ENCODE measurements at regions not wholly inside any gene's neighbourhood (a gene's known extent, or its start where the extent isn't known, plus 50 kb on each side); places are given as distances from the start of the nearest gene placed in this dataset.
A peak's percentile ranks its signal among the peaks of the same experiment; 100 is the strongest.

DNA sequence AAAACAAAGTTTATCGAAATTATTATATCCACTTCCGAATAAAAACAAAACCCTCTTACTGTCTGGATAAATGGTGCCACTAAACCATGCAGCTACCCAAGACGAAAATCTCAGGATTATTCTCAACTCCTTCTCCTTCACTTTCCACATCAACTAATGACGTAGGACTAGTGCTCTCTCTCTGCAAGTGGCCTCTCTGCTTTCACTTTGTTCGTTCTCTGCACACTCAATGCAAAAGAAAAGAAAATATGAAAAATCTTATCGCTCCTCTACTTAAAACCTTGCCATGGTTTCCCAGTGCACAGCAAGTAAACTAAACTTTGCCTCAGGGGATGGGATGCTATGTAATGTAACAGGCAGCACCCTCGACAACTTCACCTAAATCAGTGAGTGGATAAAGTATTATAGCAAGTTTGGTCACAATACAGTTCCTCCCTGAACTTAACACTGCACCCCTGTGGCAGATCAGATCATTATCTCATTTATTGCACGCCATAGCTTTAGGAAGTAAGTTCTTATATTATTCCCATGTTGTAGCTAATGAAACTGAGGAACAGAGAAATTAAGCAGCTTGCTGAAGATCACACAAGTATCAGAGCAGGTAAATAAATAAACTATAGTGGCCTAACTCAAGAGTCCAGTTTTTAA, 262.7 kb upstream of the GADL1 start:
- no peaks in the 10 kb centered on the region for H3K36me3 ChIP-seq (ENCODE audit: control insufficient read depth in 2 of 2, insufficient read depth in 2 of 2, low read length in 1 of 2)
- H3K27me3 ChIP-seq (ENCODE audit: control insufficient read depth in 2 of 2, insufficient read depth in 1 of 2, low read length in 1 of 2) = no peaks in the 10 kb centered on the region
- H3K4me3 ChIP-seq (ENCODE audit: low read length in 2 of 2) = no peak overlapping the region
- peaks cover 0 to 2% of the 10 kb centered on the region in 2 donors for H3K4me1 ChIP-seq (ENCODE audit: control insufficient read depth in 2 of 2, insufficient read depth in 2 of 2, low read length in 2 of 2)
- H3K27ac ChIP-seq (ENCODE audit: low read depth in 1 of 2, low read length in 1 of 2) = no peak overlapping the region
- WGBS = 75% methylated on average over 8 of the region's 8 CpGs
- H3K9me3 ChIP-seq (ENCODE audit: control insufficient read depth in 2 of 2, insufficient read depth in 1 of 2, low read length in 1 of 2) = peaks cover 0 to under 1% of the 10 kb centered on the region in 2 donors
- no peak for DNase-seq (ENCODE audit: low read depth in 6 of 9, low spot score in 9 of 9)

- H3K27me3 ChIP-seq (ENCODE audit: control insufficient read depth in 2 of 2, insufficient read depth in 1 of 2, low read length in 1 of 2) = no peaks in the 10 kb centered on the region
- WGBS = 95% methylated on average over 3 of the region's 3 CpGs
- H3K36me3 ChIP-seq (ENCODE audit: control insufficient read depth in 2 of 2, insufficient read depth in 2 of 2, low read length in 1 of 2) = no peaks in the 10 kb centered on the region
- H3K4me3 ChIP-seq (ENCODE audit: low read length in 2 of 2) = no peak overlapping the region
- H3K9me3 ChIP-seq (ENCODE audit: control insufficient read depth in 2 of 2, insufficient read depth in 1 of 2, low read length in 1 of 2) = no peaks in the 10 kb centered on the region
- no peak overlapping the region for H3K27ac ChIP-seq (ENCODE audit: low read depth in 1 of 2, low read length in 1 of 2)
- H3K4me1 ChIP-seq (ENCODE audit: control insufficient read depth in 2 of 2, insufficient read depth in 2 of 2, low read length in 2 of 2) = peaks cover 0 to 2% of the 10 kb centered on the region in 2 donors
- no peak for DNase-seq (ENCODE audit: low read depth in 6 of 9, low spot score in 9 of 9)
Measured at GRCh38 chr3:31157893-31158620, 263.6 kb upstream of the GADL1 start.

DNA sequence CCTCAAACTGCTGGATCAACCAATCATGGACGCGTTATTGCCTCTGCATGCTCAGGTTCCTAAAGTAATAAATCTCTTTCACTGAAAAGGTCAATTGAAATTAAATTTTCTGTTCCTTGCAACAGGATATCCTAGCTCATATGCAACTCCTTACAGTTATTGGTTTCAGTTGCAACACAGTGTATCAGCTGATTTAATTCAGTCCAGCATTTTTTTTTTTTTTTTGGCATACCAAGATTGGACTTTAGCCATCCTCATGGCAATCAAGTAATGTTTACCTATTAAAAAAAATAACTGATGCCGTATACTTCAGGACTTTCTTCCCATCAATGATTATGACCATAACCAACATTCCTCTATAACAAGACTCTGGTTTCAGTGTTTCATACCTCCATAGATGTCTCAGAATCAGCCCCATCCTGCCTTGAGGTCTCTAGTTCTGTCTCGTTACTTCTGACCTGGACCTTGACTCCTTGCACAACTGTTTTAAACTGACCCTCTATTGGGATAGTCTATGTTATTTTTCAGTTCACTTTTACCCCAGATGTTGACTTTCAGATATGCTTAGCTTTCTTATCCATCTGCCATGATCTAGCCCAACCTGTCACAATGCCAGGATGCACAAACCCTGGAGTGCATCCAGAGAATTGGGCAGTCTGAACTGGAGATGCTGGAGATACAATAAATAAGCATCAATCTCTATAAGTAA, 265.0 kb upstream of the GADL1 start:
- DNase-seq (ENCODE audit: low read depth in 6 of 9, low spot score in 9 of 9) = no peak
- WGBS = 96% methylated on average over 4 of the region's 4 CpGs
- Histone ChIP-seq H3K4me1 (ENCODE audit: control insufficient read depth in 2 of 2, insufficient read depth in 2 of 2, low read length in 2 of 2) (peaks cover 0 to 2% of the 10 kb centered on the region in 2 donors), H3K9me3 (ENCODE audit: control insufficient read depth in 2 of 2, insufficient read depth in 1 of 2, low read length in 1 of 2) (no peaks in the 10 kb centered on the region), H3K4me3 (ENCODE audit: low read length in 2 of 2) (no peak overlapping the region), H3K36me3 (ENCODE audit: control insufficient read depth in 2 of 2, insufficient read depth in 2 of 2, low read length in 1 of 2) (no peaks in the 10 kb centered on the region), H3K27ac (ENCODE audit: low read depth in 1 of 2, low read length in 1 of 2) (no peak overlapping the region), H3K27me3 (ENCODE audit: control insufficient read depth in 2 of 2, insufficient read depth in 1 of 2, low read length in 1 of 2) (no peaks in the 10 kb centered on the region)

GRCh38 chr3:31161889-31162288, 267.4 kb upstream of the GADL1 start:
- Histone ChIP-seq H3K4me1 (ENCODE audit: control insufficient read depth in 2 of 2, insufficient read depth in 2 of 2, low read length in 2 of 2) (peaks cover 0 to 2% of the 10 kb centered on the region in 2 donors), H3K4me3 (ENCODE audit: low read length in 2 of 2) (no peak overlapping the region), H3K27me3 (ENCODE audit: control insufficient read depth in 2 of 2, insufficient read depth in 1 of 2, low read length in 1 of 2) (no peaks in the 10 kb centered on the region), H3K27ac (ENCODE audit: low read depth in 1 of 2, low read length in 1 of 2) (no peak overlapping the region), H3K9me3 (ENCODE audit: control insufficient read depth in 2 of 2, insufficient read depth in 1 of 2, low read length in 1 of 2) (no peaks in the 10 kb centered on the region), H3K36me3 (ENCODE audit: control insufficient read depth in 2 of 2, insufficient read depth in 2 of 2, low read length in 1 of 2) (no peaks in the 10 kb centered on the region)
- DNase-seq (ENCODE audit: low read depth in 6 of 9, low spot score in 9 of 9) = no peak

- DNase-seq (ENCODE audit: low read depth in 6 of 9, low spot score in 9 of 9) = no peak
- Histone ChIP-seq H3K36me3 (ENCODE audit: control insufficient read depth in 2 of 2, insufficient read depth in 2 of 2, low read length in 1 of 2) (no peaks in the 10 kb centered on the region), H3K27ac (ENCODE audit: low read depth in 1 of 2, low read length in 1 of 2) (no peak overlapping the region), H3K9me3 (ENCODE audit: control insufficient read depth in 2 of 2, insufficient read depth in 1 of 2, low read length in 1 of 2) (no peaks in the 10 kb centered on the region), H3K4me3 (ENCODE audit: low read length in 2 of 2) (no peak overlapping the region), H3K4me1 (ENCODE audit: control insufficient read depth in 2 of 2, insufficient read depth in 2 of 2, low read length in 2 of 2) (no peaks in the 10 kb centered on the region), H3K27me3 (ENCODE audit: control insufficient read depth in 2 of 2, insufficient read depth in 1 of 2, low read length in 1 of 2) (no peaks in the 10 kb centered on the region)
- 95% methylated on average over 2 of the region's 2 CpGs for WGBS
Measured at GRCh38 chr3:31164381-31164780, 269.9 kb upstream of the GADL1 start.

DNA sequence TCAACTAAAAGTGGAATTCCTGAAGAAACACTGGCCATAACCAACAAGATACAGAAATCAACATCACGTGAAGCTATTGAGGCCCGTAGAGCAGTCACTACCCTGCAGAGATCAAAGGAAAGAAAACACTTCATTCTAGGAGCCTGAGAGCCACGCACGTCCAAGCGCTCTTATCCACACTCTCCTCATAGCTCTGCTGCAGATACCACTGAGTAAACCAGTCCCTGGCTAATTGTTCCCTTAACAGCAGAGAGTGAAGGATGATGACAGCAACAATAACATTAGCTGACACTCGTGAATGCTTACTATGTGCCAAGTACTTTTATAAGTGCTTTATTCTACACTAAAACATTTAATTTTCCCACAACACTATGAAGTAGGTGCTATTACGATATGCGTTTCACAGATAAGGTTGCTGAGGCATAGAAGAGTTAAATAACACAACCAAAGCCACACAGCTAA, 271.0 kb upstream of the GADL1 start:
- H3K4me1 ChIP-seq (ENCODE audit: control insufficient read depth in 2 of 2, insufficient read depth in 2 of 2, low read length in 2 of 2) = no peaks in the 10 kb centered on the region
- H3K36me3 ChIP-seq (ENCODE audit: control insufficient read depth in 2 of 2, insufficient read depth in 2 of 2, low read length in 1 of 2) = no peaks in the 10 kb centered on the region
- H3K4me3 ChIP-seq (ENCODE audit: low read length in 2 of 2) = no peak overlapping the region
- 92% methylated on average over 8 of the region's 8 CpGs for WGBS
- H3K9me3 ChIP-seq (ENCODE audit: control insufficient read depth in 2 of 2, insufficient read depth in 1 of 2, low read length in 1 of 2) = no peaks in the 10 kb centered on the region
- DNase-seq (ENCODE audit: low read depth in 6 of 9, low spot score in 9 of 9) = no peak
- H3K27me3 ChIP-seq (ENCODE audit: control insufficient read depth in 2 of 2, insufficient read depth in 1 of 2, low read length in 1 of 2) = no peaks in the 10 kb centered on the region
- peak overlapping the region in 1 of 2 donors; percentile 33 for H3K27ac ChIP-seq (ENCODE audit: low read depth in 1 of 2, low read length in 1 of 2)

GRCh38 chr3:31166249-31166885, 271.9 kb upstream of the GADL1 start:
- 49% methylated on average over 4 of the region's 4 CpGs for WGBS

GRCh38 chr3:31167666-31168065, 273.2 kb upstream of the GADL1 start:
- Histone ChIP-seq H3K9me3 (ENCODE audit: control insufficient read depth in 2 of 2, insufficient read depth in 1 of 2, low read length in 1 of 2) (no peaks in the 10 kb centered on the region), H3K36me3 (ENCODE audit: control insufficient read depth in 2 of 2, insufficient read depth in 2 of 2, low read length in 1 of 2) (no peaks in the 10 kb centered on the region), H3K4me3 (ENCODE audit: low read length in 2 of 2) (no peak overlapping the region), H3K27ac (ENCODE audit: low read depth in 1 of 2, low read length in 1 of 2) (no peak overlapping the region), H3K4me1 (ENCODE audit: control insufficient read depth in 2 of 2, insufficient read depth in 2 of 2, low read length in 2 of 2) (no peaks in the 10 kb centered on the region), H3K27me3 (ENCODE audit: control insufficient read depth in 2 of 2, insufficient read depth in 1 of 2, low read length in 1 of 2) (no peaks in the 10 kb centered on the region)
- no peak for DNase-seq (ENCODE audit: low read depth in 6 of 9, low spot score in 9 of 9)
- WGBS = 99% methylated on average over 3 of the region's 3 CpGs

More at GRCh38 chr3:31166249-31166885, 271.9 kb upstream of the GADL1 start:
- H3K36me3 ChIP-seq (ENCODE audit: control insufficient read depth in 2 of 2, insufficient read depth in 2 of 2, low read length in 1 of 2) = no peaks in the 10 kb centered on the region
- H3K9me3 ChIP-seq (ENCODE audit: control insufficient read depth in 2 of 2, insufficient read depth in 1 of 2, low read length in 1 of 2) = no peaks in the 10 kb centered on the region
- no peaks in the 10 kb centered on the region for H3K4me1 ChIP-seq (ENCODE audit: control insufficient read depth in 2 of 2, insufficient read depth in 2 of 2, low read length in 2 of 2)
- H3K4me3 ChIP-seq (ENCODE audit: low read length in 2 of 2) = no peak overlapping the region
- H3K27ac ChIP-seq (ENCODE audit: low read depth in 1 of 2, low read length in 1 of 2) = no peak overlapping the region
- H3K27me3 ChIP-seq (ENCODE audit: control insufficient read depth in 2 of 2, insufficient read depth in 1 of 2, low read length in 1 of 2) = no peaks in the 10 kb centered on the region
- no peak for DNase-seq (ENCODE audit: low read depth in 6 of 9, low spot score in 9 of 9)
